Liver (tissue), 3 donors: ENCODE measurements at regions not wholly inside any gene's neighbourhood (a gene's known extent, or its start where the extent isn't known, plus 50 kb on each side); places are given as distances from the start of the nearest gene placed in this dataset.

Source experiments
- CTCF ChIP-seq: fragments of 150-350 bp; IDR thresholded peaks from 2 replicates; pipeline ENCODE4 v1.5.1; 2017; ENCODE audit warnings: improper control_type of control experiment, low read depth, low read length; ENCODE audit not compliant: missing input control
- RAD21 ChIP-seq, 2 donors: IDR thresholded peaks; 2 replicates each; pipeline ENCODE4 v1.6.1; 2016; ENCODE audit warnings: antibody characterized with exemption in 2 of 2, mild to moderate bottlenecking in 2 of 2
- donor health status: healthy.
- donor health status: healthy.

GRCh38 chr21:41641821-41642701, 124.8 kb downstream of the RIPK4 start:
- TF ChIP-seq CTCF, result no peak
- TF ChIP-seq RAD21 (IDR thresholded peaks at IDR 0.05), result no peak
